ENCODE measurements at regions not wholly inside any gene's neighbourhood (a gene's known extent, or its start where the extent isn't known, plus 50 kb on each side); places are given as distances from the start of the nearest gene placed in this dataset.

DNA sequence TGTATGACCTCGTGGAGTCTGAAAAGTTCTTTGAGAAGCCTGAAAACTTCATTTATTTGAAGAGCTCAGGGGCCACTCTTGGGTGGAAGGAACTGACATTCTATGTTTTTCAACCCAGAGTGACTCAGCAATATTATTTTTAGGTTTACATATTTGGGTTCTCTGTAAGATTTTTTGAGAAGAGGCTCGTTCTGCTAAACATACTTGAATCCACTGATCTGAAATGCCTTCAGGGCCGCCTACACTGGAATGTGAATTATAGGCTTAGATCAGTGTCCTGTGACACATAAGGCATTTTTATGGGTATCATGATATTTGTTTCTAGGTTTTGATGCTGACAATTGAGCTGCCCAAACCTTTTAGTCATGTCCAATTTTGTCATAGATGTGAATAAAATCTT is 86.2 kb downstream of the PSAT1 start:
- intact Hi-C loops (cut with DNase I; ENCODE audit: low total_unique reads), result no loop called here
- no peaks in the 10 kb centered on the region for H3K4me1 ChIP-seq

DNA sequence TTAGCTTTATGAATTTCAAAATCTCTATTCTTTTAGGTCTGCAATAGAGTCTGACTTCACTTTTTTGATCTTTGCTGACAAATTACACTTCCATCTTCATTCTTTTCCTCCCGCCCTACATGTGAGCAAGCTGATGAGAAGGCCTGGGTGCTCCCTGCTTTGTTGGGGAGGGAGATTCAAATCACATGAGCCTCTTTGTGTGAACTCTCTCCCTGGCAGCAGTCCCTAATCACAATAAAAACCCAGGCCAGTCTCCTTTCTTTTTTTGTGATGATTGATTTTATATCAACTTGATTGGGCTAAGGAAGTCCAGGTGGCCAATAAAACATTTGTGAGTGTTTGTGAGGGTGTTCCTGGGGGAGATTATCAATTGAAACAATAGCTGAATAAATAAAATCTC is 89.4 kb downstream of the PSAT1 start:
- Histone ChIP-seq H3K4me1 (no peaks in the 10 kb centered on the region), H3K27ac (no peak overlapping the region), H3K9me3 (no peaks in the 10 kb centered on the region), H3K27me3 (no peaks in the 10 kb centered on the region), H3K4me3 (no peak overlapping the region), H3K36me3 (no peaks in the 10 kb centered on the region)
- intact Hi-C loops (cut with DNase I; ENCODE audit: low total_unique reads), result no loop called here
- TF ChIP-seq POLR2AphosphoS5 (IDR thresholded peaks at IDR 0.05) (no peak), POLR2A (IDR thresholded peaks at IDR 0.05) (no peak)
- TF ChIP-seq, protein P1, sequence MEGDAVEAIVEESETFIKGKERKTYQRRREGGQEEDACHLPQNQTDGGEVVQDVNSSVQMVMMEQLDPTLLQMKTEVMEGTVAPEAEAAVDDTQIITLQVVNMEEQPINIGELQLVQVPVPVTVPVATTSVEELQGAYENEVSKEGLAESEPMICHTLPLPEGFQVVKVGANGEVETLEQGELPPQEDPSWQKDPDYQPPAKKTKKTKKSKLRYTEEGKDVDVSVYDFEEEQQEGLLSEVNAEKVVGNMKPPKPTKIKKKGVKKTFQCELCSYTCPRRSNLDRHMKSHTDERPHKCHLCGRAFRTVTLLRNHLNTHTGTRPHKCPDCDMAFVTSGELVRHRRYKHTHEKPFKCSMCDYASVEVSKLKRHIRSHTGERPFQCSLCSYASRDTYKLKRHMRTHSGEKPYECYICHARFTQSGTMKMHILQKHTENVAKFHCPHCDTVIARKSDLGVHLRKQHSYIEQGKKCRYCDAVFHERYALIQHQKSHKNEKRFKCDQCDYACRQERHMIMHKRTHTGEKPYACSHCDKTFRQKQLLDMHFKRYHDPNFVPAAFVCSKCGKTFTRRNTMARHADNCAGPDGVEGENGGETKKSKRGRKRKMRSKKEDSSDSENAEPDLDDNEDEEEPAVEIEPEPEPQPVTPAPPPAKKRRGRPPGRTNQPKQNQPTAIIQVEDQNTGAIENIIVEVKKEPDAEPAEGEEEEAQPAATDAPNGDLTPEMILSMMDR (IDR thresholded peaks at IDR 0.05), result no peak
- DNase-seq (ENCODE audit: low spot score in 2 of 2), result no peak

More for the DNA sequence above, 86.2 kb downstream of the PSAT1 start:
- no peaks in the 10 kb centered on the region for H3K36me3 ChIP-seq
- TF ChIP-seq POLR2AphosphoS5 (IDR thresholded peaks at IDR 0.05), result no peak
- TF ChIP-seq, protein P1 (IDR thresholded peaks at IDR 0.05), result no peak
- no peak for TF ChIP-seq POLR2A (IDR thresholded peaks at IDR 0.05)
- no peaks in the 10 kb centered on the region for H3K27me3 ChIP-seq
- no peaks in the 10 kb centered on the region for H3K9me3 ChIP-seq
- no peak overlapping the region for H3K4me3 ChIP-seq
- H3K27ac ChIP-seq, result no peak overlapping the region
- no peak for DNase-seq (ENCODE audit: low spot score in 2 of 2)

GRCh38 chr9:78386773-78387172 is 89.8 kb downstream of the PSAT1 start:
- no peak for DNase-seq (ENCODE audit: low spot score in 2 of 2)
- intact Hi-C loops (cut with DNase I; ENCODE audit: low total_unique reads), result no loop called here
- Histone ChIP-seq H3K9me3 (no peaks in the 10 kb centered on the region), H3K4me1 (no peaks in the 10 kb centered on the region), H3K27me3 (no peaks in the 10 kb centered on the region), H3K4me3 (no peak overlapping the region), H3K36me3 (no peaks in the 10 kb centered on the region), H3K27ac (no peak overlapping the region)
- TF ChIP-seq POLR2AphosphoS5 (IDR thresholded peaks at IDR 0.05) (no peak), POLR2A (IDR thresholded peaks at IDR 0.05) (no peak)
- TF ChIP-seq, protein P1 (IDR thresholded peaks at IDR 0.05), result no peak

GRCh38 chr9:78393340-78393739 is 96.4 kb downstream of the PSAT1 start:
- intact Hi-C loops (cut with DNase I; ENCODE audit: low total_unique reads), result loop anchor here (2.0 kb wide), 1 partner anchor 45 kb away; no protein-coding TSS in a partner anchor
- H3K36me3 ChIP-seq, result no peaks in the 10 kb centered on the region
- no peak overlapping the region for H3K4me3 ChIP-seq
- H3K4me1 ChIP-seq, result no peaks in the 10 kb centered on the region
- TF ChIP-seq POLR2A (IDR thresholded peaks at IDR 0.05) (no peak), POLR2AphosphoS5 (IDR thresholded peaks at IDR 0.05) (no peak)
- TF ChIP-seq, protein P1 (IDR thresholded peaks at IDR 0.05), result no peak
- peaks cover 0 to 4% of the 10 kb centered on the region in 2 donors for H3K9me3 ChIP-seq
- no peak for DNase-seq (ENCODE audit: low spot score in 2 of 2)
- H3K27me3 ChIP-seq, result no peaks in the 10 kb centered on the region
- H3K27ac ChIP-seq, result no peak overlapping the region

DNA sequence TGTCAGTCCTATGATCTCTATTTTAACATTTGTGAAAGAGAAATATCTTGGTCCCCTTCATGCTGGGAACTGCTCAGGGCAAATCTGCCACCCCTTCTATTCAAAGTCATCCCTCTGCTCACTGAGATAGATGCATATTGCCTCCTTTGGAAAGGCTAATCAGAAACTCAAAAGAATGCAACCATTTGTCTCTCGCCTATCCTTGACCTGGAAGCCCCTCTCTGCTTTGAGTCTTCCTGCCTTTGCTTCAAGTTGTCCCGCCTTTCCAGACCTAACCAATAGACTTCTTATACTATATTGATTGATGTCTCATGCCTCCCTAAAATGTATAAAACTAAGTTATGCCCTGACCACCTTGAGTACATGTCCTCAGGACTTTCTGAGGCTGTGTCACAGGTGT is 97.0 kb downstream of the PSAT1 start:
- H3K4me3 ChIP-seq, result no peak overlapping the region
- peaks cover 0 to 3% of the 10 kb centered on the region in 2 donors for H3K27me3 ChIP-seq
- TF ChIP-seq, protein P1 (IDR thresholded peaks at IDR 0.05), result no peak
- TF ChIP-seq POLR2A (IDR thresholded peaks at IDR 0.05) (no peak), POLR2AphosphoS5 (IDR thresholded peaks at IDR 0.05) (no peak)
- no peaks in the 10 kb centered on the region for H3K36me3 ChIP-seq
- no peak for DNase-seq (ENCODE audit: low spot score in 2 of 2)
- H3K9me3 ChIP-seq, result peaks cover 0 to 4% of the 10 kb centered on the region in 2 donors
- no peak overlapping the region for H3K27ac ChIP-seq
- H3K4me1 ChIP-seq, result no peaks in the 10 kb centered on the region
- intact Hi-C loops (cut with DNase I; ENCODE audit: low total_unique reads), result loop anchor here (2.0 kb wide), 1 partner anchor 45 kb away; no protein-coding TSS in a partner anchor

Measured in breast epithelium (tissue), 4 donors.